Ascending aorta (tissue), 2 donors: ENCODE measurements at regions not wholly inside any gene's neighbourhood (a gene's known extent, or its start where the extent isn't known, plus 50 kb on each side); places are given as distances from the start of the nearest gene placed in this dataset.

Source experiments
- DNase-seq, 2 donors: peaks; one replicate each; pipeline ENCODE4 v3.0.0-alpha.2; 2019; ENCODE audit warnings: low spot score in 2 of 2
- H3K27ac ChIP-seq, 2 donors: fragments of 200-600 bp; sonication (generic); one replicate each; pipeline ENCODE4 v1.5.1; 2016 to 2017; ENCODE audit warnings: mild to moderate bottlenecking in 1 of 2
- H3K27me3 ChIP-seq: fragments of 200-600 bp; sonication (generic); one replicate; pipeline ENCODE4 v1.5.1; 2017
- H3K36me3 ChIP-seq, 2 donors: fragments of 200-600 bp; sonication (generic); one replicate each; pipeline ENCODE4 v1.5.1; 2016
- H3K4me1 ChIP-seq, 2 donors: fragments of 200-600 bp; sonication (generic); one replicate each; pipeline ENCODE4 v1.5.1; 2016 to 2017; ENCODE audit warnings: mild to moderate bottlenecking in 1 of 2
- H3K4me3 ChIP-seq, 2 donors: fragments of 200-600 bp; sonication (generic); one replicate each; pipeline ENCODE4 v1.5.1; 2016 to 2017; ENCODE audit warnings: mild to moderate bottlenecking in 1 of 2
- H3K9me3 ChIP-seq, 2 donors: fragments of 200-600 bp; sonication (generic); one replicate each; pipeline ENCODE4 v1.5.1; 2016
- CTCF ChIP-seq, 3 experiments: fragments of 200-600 bp in 2 of 3; fragments of 450-650 bp in 1 of 3; sonication (generic) in 2 of 3; IDR thresholded peaks; one replicate each; pipeline ENCODE4 v1.5.1; 2016 to 2019; ENCODE audit warnings: antibody characterized with exemption in 3 of 3, mild to moderate bottlenecking in 1 of 3, moderate library complexity in 1 of 3
- intact Hi-C: fragments of 100-400 bp; cut with DNase I; formaldehyde crosslinking; loops from one replicate; pipeline ENCODE4 v1.15.1; 2023

GRCh38 chr3:72660270-72661114 lies 187.8 kb downstream of the SHQ1 start:
- no peak overlapping the region for H3K4me3 ChIP-seq
- intact Hi-C loops = loop anchor here (5.0 to 10.0 kb wide), 4 partner anchors 178 to 396 kb away; partner anchors contain the start of gene RYBP
- peaks cover 4 to 8% of the 10 kb centered on the region in 2 donors for H3K4me1 ChIP-seq
- H3K9me3 ChIP-seq = no peaks in the 10 kb centered on the region
- H3K27ac ChIP-seq = no peak overlapping the region
- no peaks in the 10 kb centered on the region for H3K36me3 ChIP-seq
- no peak for DNase-seq
- H3K27me3 ChIP-seq = no peaks in the 10 kb centered on the region
- TF ChIP-seq CTCF (IDR thresholded peaks at IDR 0.05) = no peak

GRCh38 chr3:72659596-72659995 lies 188.6 kb downstream of the SHQ1 start:
- H3K27me3 ChIP-seq = no peaks in the 10 kb centered on the region
- H3K4me3 ChIP-seq = no peak overlapping the region
- intact Hi-C loops = no loop called here
- no peak for TF ChIP-seq CTCF (IDR thresholded peaks at IDR 0.05)
- no peak overlapping the region for H3K27ac ChIP-seq
- H3K9me3 ChIP-seq = no peaks in the 10 kb centered on the region
- DNase-seq = no peak
- H3K4me1 ChIP-seq = peaks cover 6 to 7% of the 10 kb centered on the region in 2 donors
- H3K36me3 ChIP-seq = no peaks in the 10 kb centered on the region

GRCh38 chr3:72659188-72659587 lies 189.1 kb downstream of the SHQ1 start:
- Histone ChIP-seq H3K27me3 (no peaks in the 10 kb centered on the region), H3K4me1 (peaks cover 3 to 6% of the 10 kb centered on the region in 2 donors)
- no peak for DNase-seq

GRCh38 chr3:72658466-72659100 lies 189.7 kb downstream of the SHQ1 start:
- H3K4me3 ChIP-seq = no peak overlapping the region

More at GRCh38 chr3:72659188-72659587, 189.1 kb downstream of the SHQ1 start:
- H3K27ac ChIP-seq = no peak overlapping the region
- H3K4me3 ChIP-seq = no peak overlapping the region
- no peak for TF ChIP-seq CTCF (IDR thresholded peaks at IDR 0.05)
- no peaks in the 10 kb centered on the region for H3K9me3 ChIP-seq
- no peaks in the 10 kb centered on the region for H3K36me3 ChIP-seq
- intact Hi-C loops = no loop called here

GRCh38 chr3:72657666-72658065 lies 190.6 kb downstream of the SHQ1 start:
- intact Hi-C loops = no loop called here
- Histone ChIP-seq H3K4me3 (no peak overlapping the region), H3K9me3 (no peaks in the 10 kb centered on the region), H3K36me3 (no peaks in the 10 kb centered on the region), H3K27me3 (no peaks in the 10 kb centered on the region), H3K4me1 (peaks cover 3 to 6% of the 10 kb centered on the region in 2 donors), H3K27ac (no peak overlapping the region)
- DNase-seq = no peak
- no peak for TF ChIP-seq CTCF (IDR thresholded peaks at IDR 0.05)

More at GRCh38 chr3:72658466-72659100, 189.7 kb downstream of the SHQ1 start:
- H3K4me1 ChIP-seq = peaks cover 3 to 6% of the 10 kb centered on the region in 2 donors
- no peak for DNase-seq
- H3K9me3 ChIP-seq = no peaks in the 10 kb centered on the region
- no peak overlapping the region for H3K27ac ChIP-seq
- TF ChIP-seq CTCF (IDR thresholded peaks at IDR 0.05) = no peak
- H3K27me3 ChIP-seq = no peaks in the 10 kb centered on the region
- intact Hi-C loops = no loop called here
- H3K36me3 ChIP-seq = no peaks in the 10 kb centered on the region
